Fibroblast of pulmonary artery (primary cell): ENCODE measurements at regions not wholly inside any gene's neighbourhood (a gene's known extent, or its start where the extent isn't known, plus 50 kb on each side); places are given as distances from the start of the nearest gene placed in this dataset.

Experiments
- DNase-seq: peaks from one replicate; pipeline ENCODE4 v3.0.0-alpha.2; 2010; ENCODE audit warnings: low read depth
- H3K4me3 ChIP-seq: replicated peaks from 2 replicates; pipeline ENCODE4 v1.5.1; 2011; ENCODE audit warnings: low read depth, mild to moderate bottlenecking, control low read depth, low read length, moderate library complexity
- TF ChIP-seq, protein P1 (sequence below): IDR thresholded peaks from 2 replicates; pipeline ENCODE4 v1.5.1; 2011; ENCODE audit warnings: mild to moderate bottlenecking, control low read depth, low read length, inconsistent platforms; ENCODE audit errors: missing control alignments

DNA sequence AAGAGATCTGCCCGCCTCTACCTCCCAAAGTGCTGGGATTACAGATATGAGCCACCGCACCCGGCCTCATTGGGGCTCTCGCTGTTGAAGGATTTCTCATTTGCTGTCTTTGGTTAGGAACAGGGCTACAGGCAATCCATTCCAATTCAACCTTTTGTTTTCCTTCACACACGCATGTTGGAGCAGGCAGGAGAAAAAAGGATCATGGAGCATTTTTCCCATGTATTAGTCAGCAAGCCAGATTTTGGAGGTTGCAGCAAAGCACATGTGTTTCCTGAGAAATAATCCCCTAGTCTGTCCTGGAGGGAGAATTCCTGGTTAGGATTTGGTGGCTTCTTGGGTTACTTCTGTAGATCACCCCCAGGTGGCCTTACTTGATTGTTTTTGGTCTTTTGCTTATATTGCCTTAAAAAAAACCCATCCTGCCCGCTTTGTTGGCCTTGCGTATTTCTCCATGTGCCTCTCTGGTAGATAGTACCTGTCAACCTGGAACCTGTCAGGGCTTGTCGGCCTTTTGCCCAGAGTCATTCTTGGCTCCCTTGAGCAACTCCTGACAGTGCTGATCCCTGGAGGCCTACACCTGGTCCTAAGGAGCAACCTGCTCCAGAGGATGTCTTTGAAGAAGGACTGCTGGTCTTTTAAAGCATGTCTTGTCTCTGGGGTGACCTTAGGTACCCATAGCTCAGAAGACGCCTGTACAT, 82.4 kb upstream of the CLCN4 start:
- TF ChIP-seq, protein P1, sequence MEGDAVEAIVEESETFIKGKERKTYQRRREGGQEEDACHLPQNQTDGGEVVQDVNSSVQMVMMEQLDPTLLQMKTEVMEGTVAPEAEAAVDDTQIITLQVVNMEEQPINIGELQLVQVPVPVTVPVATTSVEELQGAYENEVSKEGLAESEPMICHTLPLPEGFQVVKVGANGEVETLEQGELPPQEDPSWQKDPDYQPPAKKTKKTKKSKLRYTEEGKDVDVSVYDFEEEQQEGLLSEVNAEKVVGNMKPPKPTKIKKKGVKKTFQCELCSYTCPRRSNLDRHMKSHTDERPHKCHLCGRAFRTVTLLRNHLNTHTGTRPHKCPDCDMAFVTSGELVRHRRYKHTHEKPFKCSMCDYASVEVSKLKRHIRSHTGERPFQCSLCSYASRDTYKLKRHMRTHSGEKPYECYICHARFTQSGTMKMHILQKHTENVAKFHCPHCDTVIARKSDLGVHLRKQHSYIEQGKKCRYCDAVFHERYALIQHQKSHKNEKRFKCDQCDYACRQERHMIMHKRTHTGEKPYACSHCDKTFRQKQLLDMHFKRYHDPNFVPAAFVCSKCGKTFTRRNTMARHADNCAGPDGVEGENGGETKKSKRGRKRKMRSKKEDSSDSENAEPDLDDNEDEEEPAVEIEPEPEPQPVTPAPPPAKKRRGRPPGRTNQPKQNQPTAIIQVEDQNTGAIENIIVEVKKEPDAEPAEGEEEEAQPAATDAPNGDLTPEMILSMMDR = no peak
- no peak overlapping the region for H3K4me3 ChIP-seq
- no peak for DNase-seq

- H3K4me3 ChIP-seq = no peak overlapping the region
- no peak for DNase-seq
- TF ChIP-seq, protein P1 = no peak
Measured at GRCh38 chrX:10076765-10077164, 80.0 kb upstream of the CLCN4 start.

DNA sequence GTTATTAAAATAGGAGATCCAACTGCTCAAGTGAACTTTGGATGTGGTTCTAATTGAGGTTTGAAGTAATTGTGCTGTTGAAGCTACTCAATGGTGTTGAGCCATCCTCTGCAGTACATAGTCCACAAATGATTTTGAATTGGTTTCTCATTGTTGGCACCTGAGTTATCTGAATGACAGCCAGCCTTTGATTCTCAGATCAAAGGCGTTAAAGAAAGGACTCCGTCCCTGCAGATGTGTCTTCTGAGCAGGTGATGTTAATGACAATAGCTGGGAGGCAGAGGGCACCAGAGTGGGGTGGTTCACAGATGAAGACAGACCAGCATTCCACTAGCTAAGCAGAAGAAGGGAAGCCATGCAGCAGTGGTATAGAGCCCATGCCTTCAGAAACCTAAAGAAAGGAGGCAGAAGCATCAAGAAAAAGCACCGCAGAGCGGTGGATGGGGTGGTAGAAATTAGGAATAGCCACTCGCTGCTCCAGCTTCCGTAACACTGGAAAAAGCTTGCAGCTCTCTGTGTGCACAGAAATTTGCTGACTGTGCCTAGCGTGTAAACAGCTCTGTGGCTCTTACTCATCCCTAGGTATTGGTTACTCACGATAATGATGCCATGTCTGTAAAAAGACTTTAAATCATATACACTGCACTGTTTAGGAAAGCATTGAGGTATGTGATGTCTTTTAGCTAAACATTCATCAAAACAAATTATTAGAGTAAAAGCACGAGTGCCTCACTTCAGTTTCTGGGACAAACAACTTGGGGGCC, 79.2 kb upstream of the CLCN4 start:
- TF ChIP-seq, protein P1 = no peak
- DNase-seq = no peak
- H3K4me3 ChIP-seq = no peak overlapping the region

DNA sequence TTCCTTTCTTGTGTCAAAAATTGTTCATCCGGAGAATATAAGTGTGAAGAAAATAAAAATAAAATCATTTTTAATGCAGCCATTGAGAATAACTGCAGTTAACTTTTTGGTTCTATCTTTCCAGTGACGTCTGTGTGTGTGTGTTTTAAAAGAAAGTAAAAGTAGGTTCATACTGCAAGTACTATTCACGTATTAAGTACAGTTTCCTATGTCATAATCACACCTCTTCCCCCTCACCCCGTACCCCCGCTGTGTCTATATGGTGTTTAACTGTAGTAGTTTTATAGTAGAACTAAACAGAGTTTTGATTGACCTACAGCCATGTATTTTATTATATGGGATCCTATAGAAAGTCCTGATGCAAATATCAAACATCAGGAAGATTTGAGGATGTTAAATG, 78.5 kb upstream of the CLCN4 start:
- TF ChIP-seq, protein P1 = no peak
- DNase-seq = no peak
- no peak overlapping the region for H3K4me3 ChIP-seq

GRCh38 chrX:10079231-10079630, 77.5 kb upstream of the CLCN4 start:
- TF ChIP-seq, protein P1 = no peak
- peak; percentile 25 for DNase-seq
- H3K4me3 ChIP-seq = no peak overlapping the region

DNA sequence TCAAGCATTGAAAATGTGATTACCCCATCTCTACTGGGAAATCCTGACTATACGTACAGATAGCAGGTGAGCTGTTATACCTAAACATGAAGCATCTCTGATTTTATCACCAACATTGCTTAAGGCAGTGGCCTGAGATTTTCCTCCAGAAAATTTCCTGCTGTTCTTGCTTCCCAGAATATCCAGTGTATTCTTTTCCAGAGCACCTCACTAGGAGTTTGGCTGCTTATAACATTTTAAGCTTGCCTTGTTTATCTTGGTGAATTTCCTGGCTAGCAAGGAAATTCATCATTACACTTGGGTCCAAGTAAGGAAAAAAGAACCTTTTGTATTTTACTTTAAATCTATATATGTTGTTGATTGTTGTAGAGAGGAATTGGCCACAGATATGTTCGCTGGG, 73.0 kb upstream of the CLCN4 start:
- H3K4me3 ChIP-seq = no peak overlapping the region
- TF ChIP-seq, protein P1 = no peak
- DNase-seq = no peak
